ENCODE measurements at regions not wholly inside any gene's neighbourhood (a gene's known extent, or its start where the extent isn't known, plus 50 kb on each side); places are given as distances from the start of the nearest gene placed in this dataset.

DNA sequence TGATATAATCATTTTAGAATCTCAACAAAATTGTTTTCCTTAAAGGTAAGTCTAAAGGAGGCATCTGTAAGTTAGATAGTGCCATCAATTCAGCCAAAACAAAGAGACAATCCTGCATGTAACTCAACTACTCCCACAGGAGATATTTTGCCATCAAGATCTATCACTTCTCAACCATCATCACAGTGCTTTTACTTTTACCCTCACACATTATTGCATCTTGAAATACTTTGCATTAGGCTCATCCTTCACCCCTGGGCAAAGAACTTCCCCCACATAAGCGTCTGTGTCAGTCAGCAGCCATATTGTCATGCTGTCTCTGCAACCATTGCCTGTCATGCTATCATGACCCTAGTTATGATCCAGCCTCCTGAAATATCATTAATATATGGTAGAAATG lies 54.9 kb upstream of the NLGN1 start:
- no peak for ATAC-seq
- 86 to 96% (median 91%) methylated on average over 1 of the region's 1 CpG for WGBS, 4 donors

DNA sequence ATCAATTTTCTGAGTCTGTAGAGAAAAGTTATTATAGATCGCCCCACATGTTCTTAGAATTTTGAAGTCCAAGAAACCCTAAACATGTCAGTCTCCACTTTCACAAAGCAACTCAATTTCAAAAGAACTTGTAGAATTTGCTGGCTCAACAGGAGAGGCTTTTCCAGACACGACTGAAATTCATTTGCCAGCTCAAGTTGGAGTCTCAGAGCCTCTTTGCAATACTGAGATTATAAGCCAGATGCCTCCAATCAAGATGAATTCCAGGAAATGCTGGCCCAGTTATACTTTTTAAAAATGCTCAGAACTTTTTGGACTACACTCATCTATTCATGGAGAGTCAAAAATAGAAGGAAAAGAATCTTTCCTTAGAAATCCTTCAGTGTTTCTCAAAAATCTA lies 56.9 kb upstream of the NLGN1 start:
- no peaks in the 10 kb centered on the region for H3K4me1 ChIP-seq
- no peaks in the 10 kb centered on the region for H3K27me3 ChIP-seq
- H3K4me3 ChIP-seq = no peak overlapping the region
- no peaks in the 10 kb centered on the region for H3K36me3 ChIP-seq
- DNase-seq (no peak), ATAC-seq (no peak)
- TF ChIP-seq, protein P1, sequence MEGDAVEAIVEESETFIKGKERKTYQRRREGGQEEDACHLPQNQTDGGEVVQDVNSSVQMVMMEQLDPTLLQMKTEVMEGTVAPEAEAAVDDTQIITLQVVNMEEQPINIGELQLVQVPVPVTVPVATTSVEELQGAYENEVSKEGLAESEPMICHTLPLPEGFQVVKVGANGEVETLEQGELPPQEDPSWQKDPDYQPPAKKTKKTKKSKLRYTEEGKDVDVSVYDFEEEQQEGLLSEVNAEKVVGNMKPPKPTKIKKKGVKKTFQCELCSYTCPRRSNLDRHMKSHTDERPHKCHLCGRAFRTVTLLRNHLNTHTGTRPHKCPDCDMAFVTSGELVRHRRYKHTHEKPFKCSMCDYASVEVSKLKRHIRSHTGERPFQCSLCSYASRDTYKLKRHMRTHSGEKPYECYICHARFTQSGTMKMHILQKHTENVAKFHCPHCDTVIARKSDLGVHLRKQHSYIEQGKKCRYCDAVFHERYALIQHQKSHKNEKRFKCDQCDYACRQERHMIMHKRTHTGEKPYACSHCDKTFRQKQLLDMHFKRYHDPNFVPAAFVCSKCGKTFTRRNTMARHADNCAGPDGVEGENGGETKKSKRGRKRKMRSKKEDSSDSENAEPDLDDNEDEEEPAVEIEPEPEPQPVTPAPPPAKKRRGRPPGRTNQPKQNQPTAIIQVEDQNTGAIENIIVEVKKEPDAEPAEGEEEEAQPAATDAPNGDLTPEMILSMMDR (IDR thresholded peaks at IDR 0.05) = no peak
- TF ChIP-seq POLR2A (IDR thresholded peaks at IDR 0.05) = no peak
- H3K9me3 ChIP-seq = no peaks in the 10 kb centered on the region
- intact Hi-C loops (cut with DNase I) = no loop called here
- no peak overlapping the region for H3K27ac ChIP-seq
- 47 to 57% (median 50%) methylated on average over 2 of the region's 2 CpGs for WGBS, 4 donors

More for the DNA sequence above, 54.9 kb upstream of the NLGN1 start:
- no peaks in the 10 kb centered on the region for H3K4me1 ChIP-seq
- no peak overlapping the region for H3K27ac ChIP-seq
- no peaks in the 10 kb centered on the region for H3K27me3 ChIP-seq
- no peaks in the 10 kb centered on the region for H3K9me3 ChIP-seq
- intact Hi-C loops (cut with DNase I) = no loop called here
- no peaks in the 10 kb centered on the region for H3K36me3 ChIP-seq
- TF ChIP-seq POLR2A (IDR thresholded peaks at IDR 0.05) = no peak
- TF ChIP-seq, protein P1 (IDR thresholded peaks at IDR 0.05) = no peak
- no peak overlapping the region for H3K4me3 ChIP-seq
- DNase-seq = no peak

DNA sequence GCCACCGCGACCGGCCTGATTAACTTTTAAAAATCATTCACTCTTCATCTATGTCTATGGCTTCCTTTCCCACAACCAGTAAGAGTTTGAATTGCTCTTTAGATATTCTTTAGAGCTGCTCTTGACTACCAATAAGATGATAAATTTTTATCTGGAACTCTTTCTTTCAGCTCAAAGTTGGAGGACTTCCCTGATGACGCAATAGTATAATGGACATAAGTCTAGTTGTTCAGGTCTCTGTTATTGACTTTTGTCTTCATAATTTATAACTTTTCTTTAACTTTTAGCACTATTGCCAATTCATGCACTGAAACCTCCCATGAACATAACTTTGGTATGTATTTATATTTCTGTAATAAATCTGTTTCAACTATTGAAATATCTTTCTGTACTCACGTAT lies 61.3 kb upstream of the NLGN1 start:
- intact Hi-C loops (cut with DNase I) = no loop called here
- no peak overlapping the region for H3K4me3 ChIP-seq
- DNase-seq (no peak), ATAC-seq (no peak)
- no peaks in the 10 kb centered on the region for H3K36me3 ChIP-seq
- WGBS, 4 donors = 94% methylated on average over 5 of the region's 5 CpGs
- H3K4me1 ChIP-seq = no peaks in the 10 kb centered on the region
- TF ChIP-seq, protein P1 (IDR thresholded peaks at IDR 0.05) = no peak
- TF ChIP-seq POLR2A (IDR thresholded peaks at IDR 0.05) = no peak
- no peaks in the 10 kb centered on the region for H3K27me3 ChIP-seq
- H3K9me3 ChIP-seq = no peaks in the 10 kb centered on the region
- H3K27ac ChIP-seq = no peak overlapping the region

DNA sequence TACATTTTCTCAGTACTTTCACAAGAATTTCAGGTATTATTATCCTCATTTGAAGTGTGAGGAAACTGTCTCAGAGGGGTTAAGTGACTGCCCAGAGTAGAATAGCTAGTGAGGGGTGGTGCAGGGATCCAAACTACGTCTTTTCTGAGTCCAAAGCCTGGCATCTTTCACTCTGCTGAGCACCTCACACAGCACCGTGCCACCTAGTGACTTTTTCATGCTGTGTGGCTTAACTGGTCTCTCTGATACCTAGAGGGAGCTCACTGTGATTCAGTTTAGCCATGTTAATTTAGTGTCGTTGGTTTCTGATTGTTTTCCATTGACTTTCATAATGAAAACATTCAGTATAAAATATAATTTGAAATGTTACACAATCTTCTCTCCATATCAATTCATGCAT lies 91.4 kb upstream of the NLGN1 start:
- H3K4me3 ChIP-seq = no peak overlapping the region
- TF ChIP-seq, protein P1 (IDR thresholded peaks at IDR 0.05) = no peak
- TF ChIP-seq POLR2A (IDR thresholded peaks at IDR 0.05) = no peak
- no peak overlapping the region for H3K27ac ChIP-seq
- no peaks in the 10 kb centered on the region for H3K27me3 ChIP-seq
- intact Hi-C loops (cut with DNase I) = no loop called here
- H3K4me1 ChIP-seq = no peaks in the 10 kb centered on the region
- no peaks in the 10 kb centered on the region for H3K36me3 ChIP-seq
- H3K9me3 ChIP-seq = no peaks in the 10 kb centered on the region
- ATAC-seq (no peak), DNase-seq (no peak)
- WGBS, 4 donors = 52 to 61% (median 58%) methylated on average over 3 of the region's 3 CpGs

Measured in heart left ventricle (tissue), 16 donors.